GM23338 (cell line): ENCODE measurements at regions not wholly inside any gene's neighbourhood (a gene's known extent, or its start where the extent isn't known, plus 50 kb on each side); places are given as distances from the start of the nearest gene placed in this dataset.

Experiments
- ATAC-seq: fragments of 200-7000 bp; cut with Tn5 transposase; 3 replicates; pipeline ENCODE4 v1.9.1; 2020
- DNase-seq: peaks from one replicate; pipeline ENCODE4 v3.0.0-alpha.2; 2015; ENCODE audit warnings: low spot score
- H2AFZ ChIP-seq: fragments of 200-600 bp; sonication (generic); 2 replicates; pipeline ENCODE4 v1.8.0; 2016; ENCODE audit warnings: antibody characterized with exemption, mild to moderate bottlenecking, moderate library complexity
- H3F3A ChIP-seq: fragments of 200-600 bp; sonication (generic); replicated peaks from 2 replicates; pipeline ENCODE4 v1.8.0; 2017; ENCODE audit warnings: antibody characterized with exemption, mixed run types, low read depth
- H3K27ac ChIP-seq: fragments of 200-600 bp; sonication (generic); 2 replicates; pipeline ENCODE4 v1.6.1; 2016; ENCODE audit warnings: low read depth
- H3K27me3 ChIP-seq: fragments of 200-600 bp; sonication (generic); 2 replicates; pipeline ENCODE4 v1.8.0; 2016; ENCODE audit warnings: mild to moderate bottlenecking, mixed run types, moderate library complexity; ENCODE audit not compliant: insufficient read depth
- H3K36me3 ChIP-seq: fragments of 200-600 bp; sonication (generic); 2 replicates; pipeline ENCODE4 v1.8.0; 2016; ENCODE audit warnings: mild to moderate bottlenecking; ENCODE audit not compliant: insufficient read depth
- H3K4me1 ChIP-seq: fragments of 200-600 bp; sonication (generic); 2 replicates; pipeline ENCODE4 v1.8.0; 2016; ENCODE audit warnings: mild to moderate bottlenecking, moderate library complexity; ENCODE audit not compliant: insufficient read depth
- H3K4me2 ChIP-seq: fragments of 200-600 bp; sonication (generic); 2 replicates; pipeline ENCODE4 v1.7.1; 2017; ENCODE audit warnings: mixed run types
- H3K4me3 ChIP-seq: fragments of 200-600 bp; sonication (generic); 2 replicates; pipeline ENCODE4 v1.6.1; 2016; ENCODE audit warnings: mixed run types
- H3K79me2 ChIP-seq: fragments of 200-600 bp; sonication (generic); replicated peaks from 2 replicates; pipeline ENCODE4 v1.8.0; 2017; ENCODE audit warnings: mild to moderate bottlenecking; ENCODE audit not compliant: insufficient read depth
- H3K9me2 ChIP-seq: fragments of 200-600 bp; sonication (generic); 2 replicates; pipeline ENCODE4 v1.8.0; 2017; ENCODE audit not compliant: insufficient read depth
- H4K20me1 ChIP-seq: fragments of 200-600 bp; sonication (generic); replicated peaks from 2 replicates; pipeline ENCODE4 v1.8.0; 2017; ENCODE audit warnings: mild to moderate bottlenecking; ENCODE audit not compliant: insufficient read depth
- H3K27ac Mint-ChIP-seq: 2 replicates; pipeline ENCODE4 v1.8.0; 2020; ENCODE audit warnings: inconsistent platforms, mild to moderate bottlenecking, moderate library complexity, mixed read lengths
- H3K27me3 Mint-ChIP-seq: 3 replicates; pipeline ENCODE4 v1.8.0; 2022; ENCODE audit warnings: low read depth, mild to moderate bottlenecking, moderate library complexity, mixed read lengths, inconsistent platforms; ENCODE audit not compliant: insufficient read depth, poor library complexity
- H3K36me3 Mint-ChIP-seq: 3 replicates; pipeline ENCODE4 v1.8.0; 2021; ENCODE audit warnings: low read depth, mild to moderate bottlenecking, inconsistent platforms, moderate library complexity, mixed read lengths
- H3K4me1 Mint-ChIP-seq: 3 replicates; pipeline ENCODE4 v1.8.0; 2020; ENCODE audit warnings: mild to moderate bottlenecking, inconsistent platforms, mixed read lengths
- H3K4me3 Mint-ChIP-seq: 3 replicates; pipeline ENCODE4 v1.8.0; 2021; ENCODE audit warnings: moderate library complexity, mild to moderate bottlenecking, inconsistent platforms, mixed read lengths
- H3K9me3 Mint-ChIP-seq: 3 replicates; pipeline ENCODE4 v1.8.0; 2020; ENCODE audit warnings: moderate library complexity, mild to moderate bottlenecking, inconsistent platforms, mixed read lengths
- EZH2phosphoT487 ChIP-seq: fragments of 200-600 bp; sonication (generic); IDR thresholded peaks from one replicate; pipeline ENCODE4 v1.8.1; 2018; ENCODE audit warnings: antibody characterized with exemption; ENCODE audit not compliant: unreplicated experiment
- JUNB ChIP-seq: IDR thresholded peaks from one replicate; pipeline ENCODE4 v1.6.1; 2016; ENCODE audit warnings: antibody characterized with exemption; ENCODE audit not compliant: unreplicated experiment
- REST ChIP-seq: IDR thresholded peaks from one replicate; pipeline ENCODE4 v1.6.1; 2018; ENCODE audit warnings: antibody characterized with exemption; ENCODE audit not compliant: unreplicated experiment
- ZNF331 ChIP-seq: fragments of 250-450 bp; sonication (Bioruptor Pico); IDR thresholded peaks from 2 replicates; pipeline ENCODE4 v1.5.0; 2020; ENCODE audit warnings: low read depth, mild to moderate bottlenecking, moderate library complexity
- ZNF462 ChIP-seq: fragments of 250-450 bp; sonication (Bioruptor Pico); IDR thresholded peaks from 2 replicates; pipeline ENCODE4 v1.5.0; 2020; ENCODE audit warnings: mild to moderate bottlenecking, moderate library complexity

- no peak overlapping the region for H3K27ac ChIP-seq
- no peak overlapping the region for H2AFZ ChIP-seq
- no peaks in the 10 kb centered on the region for H3K4me1 ChIP-seq
- no peaks in the 10 kb centered on the region for H3K9me3 Mint-ChIP-seq
- no peaks in the 10 kb centered on the region for H3K4me1 Mint-ChIP-seq
- no peaks in the 10 kb centered on the region for H3K36me3 ChIP-seq
- H3K4me2 ChIP-seq: no peak overlapping the region
- H3K27ac Mint-ChIP-seq: no peak overlapping the region
- no peaks in the 10 kb centered on the region for H3K36me3 Mint-ChIP-seq
- H3K27me3 Mint-ChIP-seq: no peaks in the 10 kb centered on the region
- H3K4me3 ChIP-seq: no peak overlapping the region
- no peak overlapping the region for H3K4me3 Mint-ChIP-seq
- no peaks in the 10 kb centered on the region for H3F3A ChIP-seq
- no peak for DNase-seq
- ATAC-seq: no peak
- no peaks in the 10 kb centered on the region for H3K27me3 ChIP-seq
- no peaks in the 10 kb centered on the region for H3K9me2 ChIP-seq
- no peak for TF ChIP-seq ZNF331
- no peak for TF ChIP-seq JUNB
- no peak for TF ChIP-seq ZNF462 (CRISPR knock-in tag)
- no peak for TF ChIP-seq REST
- no peak for TF ChIP-seq EZH2phosphoT487
- no peaks in the 10 kb centered on the region for H4K20me1 ChIP-seq
- H3K79me2 ChIP-seq: no peaks in the 10 kb centered on the region
These were observed 299.0 kb downstream of the NR2F2 start for GRCh38 chr15:96629511-96629910.
